ENCODE measurements at regions not wholly inside any gene's neighbourhood (a gene's known extent, or its start where the extent isn't known, plus 50 kb on each side); places are given as distances from the start of the nearest gene placed in this dataset.

GRCh38 chr9:35553670-35554543 lies 51.2 kb upstream of the TESK1 start:
- TF ChIP-seq YY1 (IDR thresholded peaks at IDR 0.05; ENCODE audit: insufficient read depth, insufficient read length), result no peak
- no peak for TF ChIP-seq SUZ12 (IDR thresholded peaks at IDR 0.05; ENCODE audit: extremely low read depth, insufficient read depth, insufficient read length)
- no peak for TF ChIP-seq ZNF274 (IDR thresholded peaks at IDR 0.05; ENCODE audit: low read depth, low read length)
